Glomerular endothelial cell (primary cell): ENCODE measurements at regions not wholly inside any gene's neighbourhood (a gene's known extent, or its start where the extent isn't known, plus 50 kb on each side); places are given as distances from the start of the nearest gene placed in this dataset.

Experiments
- DNase-seq: peaks from one replicate; pipeline ENCODE4 v3.0.0-alpha.2; 2011; ENCODE audit warnings: low read depth, low spot score; ENCODE audit errors: extremely low read depth

DNA sequence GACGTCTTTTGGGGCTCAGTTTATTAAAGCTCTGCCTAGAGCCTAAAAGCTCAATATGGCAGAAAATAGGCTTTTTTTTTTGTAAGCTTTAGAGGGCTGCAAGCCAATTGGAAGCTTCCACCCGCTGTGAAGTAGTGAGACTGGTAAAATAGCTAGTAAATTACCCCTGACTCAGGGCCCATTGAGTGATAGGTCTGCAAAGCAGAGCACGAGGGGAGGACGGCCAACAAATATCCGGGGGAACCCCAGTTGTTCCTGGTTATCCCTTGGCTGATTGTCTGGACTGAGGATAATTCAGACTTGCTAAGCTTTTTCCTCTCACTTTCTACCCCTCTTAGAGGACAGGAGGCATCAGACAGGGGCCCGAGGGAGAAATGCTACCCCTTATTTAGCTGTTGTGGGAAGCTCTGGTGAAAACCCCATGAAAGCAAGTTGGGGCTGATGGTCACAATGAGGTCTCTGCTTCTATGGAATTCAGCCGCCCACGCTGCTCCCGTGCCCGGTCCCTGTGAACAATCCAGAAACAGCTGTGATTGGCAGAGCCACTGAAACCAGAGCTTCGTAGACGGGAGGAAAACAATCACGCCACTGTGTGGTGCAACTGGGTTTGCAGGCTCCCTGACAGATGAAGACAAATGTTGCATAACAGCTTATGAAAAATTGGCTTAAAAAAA, 141.9 kb upstream of the LGALSL start:
- DNase-seq = peak; percentile 66

GRCh38 chr2:64312622-64313397, 141.2 kb upstream of the LGALSL start:
- no peak for DNase-seq

DNA sequence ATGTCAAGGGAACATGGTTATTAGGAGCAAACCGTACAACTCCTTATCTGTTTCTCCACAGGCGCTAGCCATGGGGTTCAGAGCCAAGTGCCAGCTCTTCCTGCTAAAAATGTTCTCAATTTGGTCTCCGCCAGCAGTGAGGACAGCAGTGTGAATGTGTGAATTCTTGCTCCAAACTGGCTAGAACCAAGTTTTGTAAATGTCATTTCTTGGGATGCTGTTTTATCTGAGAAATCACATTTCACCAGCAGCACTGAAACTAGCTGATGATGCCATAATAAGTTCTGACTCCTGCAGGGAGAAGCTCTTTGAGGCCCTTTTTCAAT, 140.6 kb upstream of the LGALSL start:
- DNase-seq = no peak

GRCh38 chr2:64315291-64315960, 138.5 kb upstream of the LGALSL start:
- DNase-seq = no peak

GRCh38 chr2:64317707-64318475, 136.1 kb upstream of the LGALSL start:
- no peak for DNase-seq

DNA sequence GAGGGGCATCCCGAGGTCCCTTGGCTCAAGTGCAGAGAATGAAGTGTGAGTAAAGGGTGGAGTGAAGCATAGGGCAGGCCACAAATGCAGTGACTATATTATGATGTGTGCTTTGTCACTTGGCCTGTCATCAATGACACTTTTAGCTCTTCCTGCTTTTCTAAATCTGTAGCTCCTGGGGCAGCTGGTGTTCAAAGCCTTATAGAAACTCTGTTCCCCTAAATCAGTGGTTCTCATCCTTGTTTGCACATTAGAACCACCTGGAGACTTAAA, 135.6 kb upstream of the LGALSL start:
- no peak for DNase-seq

- DNase-seq = no peak
Observed at GRCh38 chr2:64319896-64320295, 134.1 kb upstream of the LGALSL start.

DNA sequence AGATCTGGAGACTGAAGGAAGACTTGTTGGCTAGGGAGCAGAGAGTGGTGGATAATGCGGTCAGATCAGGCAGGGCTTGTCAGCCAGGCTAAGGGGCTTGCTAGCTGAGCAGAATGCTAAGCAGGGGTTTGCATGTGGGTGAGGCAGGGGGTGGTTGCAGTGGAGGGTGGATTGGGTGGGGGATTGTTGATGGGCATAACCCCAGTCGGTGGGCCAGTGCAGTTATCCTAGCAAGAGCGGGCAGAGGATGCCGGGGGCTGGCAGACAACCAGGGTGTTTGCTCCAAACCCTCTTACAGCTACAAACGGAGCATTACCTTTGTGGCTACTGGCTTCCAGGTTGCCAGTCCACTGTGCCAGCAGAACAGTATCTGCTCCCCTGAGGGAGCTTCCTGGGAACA, 131.5 kb upstream of the LGALSL start:
- no peak for DNase-seq

GRCh38 chr2:64323197-64323596, 130.8 kb upstream of the LGALSL start:
- DNase-seq = no peak

GRCh38 chr2:64324746-64325410, 129.1 kb upstream of the LGALSL start:
- DNase-seq = no peak

- DNase-seq = no peak
Observed at GRCh38 chr2:64325477-64325851, 128.5 kb upstream of the LGALSL start.

- DNase-seq = no peak
Observed at GRCh38 chr2:64325852-64326577, 127.9 kb upstream of the LGALSL start.

DNA sequence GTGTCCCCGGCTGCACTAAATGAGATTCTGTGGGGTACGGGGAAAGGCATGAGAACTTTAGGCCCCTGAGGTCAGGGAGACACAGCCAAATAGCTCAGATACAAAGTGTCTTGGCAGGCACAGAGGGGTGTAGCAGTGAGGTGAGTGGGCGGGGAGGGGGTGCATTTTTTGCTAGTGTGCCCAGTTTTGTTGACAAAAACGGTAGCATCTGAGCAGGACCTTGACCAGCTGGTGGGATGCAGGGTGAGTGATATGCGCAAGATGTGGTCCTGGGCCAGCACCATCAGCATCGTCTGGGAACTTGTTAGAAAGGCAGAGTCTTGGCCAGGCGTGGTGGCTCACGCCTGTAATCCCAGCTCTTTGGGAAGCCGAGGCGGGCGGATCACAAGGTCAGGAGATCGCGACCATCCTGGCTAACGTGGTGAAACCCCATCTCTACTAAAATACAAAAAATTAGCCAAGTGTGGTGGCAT, 127.3 kb upstream of the LGALSL start:
- DNase-seq = no peak

GRCh38 chr2:64327129-64327509, 126.8 kb upstream of the LGALSL start:
- DNase-seq = no peak

GRCh38 chr2:64327510-64328414, 126.2 kb upstream of the LGALSL start:
- DNase-seq = no peak

GRCh38 chr2:64328415-64328722, 125.6 kb upstream of the LGALSL start:
- no peak for DNase-seq

- DNase-seq = no peak
Observed at GRCh38 chr2:64328756-64329155, 125.2 kb upstream of the LGALSL start.

GRCh38 chr2:64329848-64330247, 124.1 kb upstream of the LGALSL start:
- DNase-seq = no peak

GRCh38 chr2:64330281-64331113, 123.5 kb upstream of the LGALSL start:
- DNase-seq = peak; percentile 86
